Karpas-422 (cell line): ENCODE measurements at regions not wholly inside any gene's neighbourhood (a gene's known extent, or its start where the extent isn't known, plus 50 kb on each side); places are given as distances from the start of the nearest gene placed in this dataset.

ENCODE experiments used
- DNase-seq: peaks from one replicate; pipeline ENCODE4 v3.0.0-alpha.2; 2015
- H2AFZ ChIP-seq: fragments of 200-600 bp; sonication (generic); 2 replicates; pipeline ENCODE4 v1.6.1; 2014; ENCODE audit warnings: antibody characterized with exemption, low read length, mixed read lengths
- H3K27ac ChIP-seq: fragments of 200-600 bp; sonication (generic); 2 replicates; pipeline ENCODE4 v1.5.1; 2014; ENCODE audit warnings: mild to moderate bottlenecking, low read length, moderate library complexity
- H3K27me3 ChIP-seq: fragments of 200-600 bp; sonication (generic); 2 replicates; pipeline ENCODE4 v1.6.1; 2014; ENCODE audit warnings: low read length, mixed read lengths
- H3K36me3 ChIP-seq: fragments of 200-600 bp; sonication (generic); 2 replicates; pipeline ENCODE4 v1.6.1; 2014; ENCODE audit warnings: low read length, mixed read lengths; ENCODE audit not compliant: insufficient read depth
- H3K4me1 ChIP-seq: fragments of 200-600 bp; sonication (generic); 2 replicates; pipeline ENCODE4 v1.6.1; 2014; ENCODE audit warnings: mild to moderate bottlenecking, low read length, mixed read lengths
- H3K4me2 ChIP-seq: fragments of 200-600 bp; sonication (generic); 2 replicates; pipeline ENCODE4 v1.6.1; 2014; ENCODE audit warnings: low read length, low read depth, mild to moderate bottlenecking; ENCODE audit not compliant: poor library complexity, severe bottlenecking
- H3K4me3 ChIP-seq: fragments of 200-600 bp; sonication (generic); 2 replicates; pipeline ENCODE4 v1.5.1; 2014; ENCODE audit warnings: mild to moderate bottlenecking, antibody characterized with exemption, low read length, mixed read lengths
- H3K79me2 ChIP-seq: fragments of 200-600 bp; sonication (generic); 2 replicates; pipeline ENCODE4 v1.6.1; 2014; ENCODE audit warnings: mild to moderate bottlenecking, low read length, mixed read lengths
- H3K9ac ChIP-seq: fragments of 200-600 bp; sonication (generic); 2 replicates; pipeline ENCODE4 v1.6.0; 2014; ENCODE audit warnings: low read length
- H3K9me2 ChIP-seq: fragments of 200-600 bp; sonication (generic), shearing (Covaris generic); replicated peaks from 2 replicates; pipeline ENCODE4 v1.6.0; 2014; ENCODE audit warnings: mild to moderate bottlenecking, low read length, moderate library complexity; ENCODE audit not compliant: insufficient read depth
- H3K9me3 ChIP-seq: fragments of 300-700, 200-600 bp; sonication (generic); 2 replicates; pipeline ENCODE4 v1.6.1; 2014; ENCODE audit warnings: low read length, mixed read lengths
- H4K20me1 ChIP-seq: fragments of 200-600 bp; sonication (generic); 2 replicates; pipeline ENCODE4 v1.6.1; 2014; ENCODE audit warnings: mild to moderate bottlenecking, antibody characterized with exemption, low read length, low read depth; ENCODE audit not compliant: insufficient read depth

DNA sequence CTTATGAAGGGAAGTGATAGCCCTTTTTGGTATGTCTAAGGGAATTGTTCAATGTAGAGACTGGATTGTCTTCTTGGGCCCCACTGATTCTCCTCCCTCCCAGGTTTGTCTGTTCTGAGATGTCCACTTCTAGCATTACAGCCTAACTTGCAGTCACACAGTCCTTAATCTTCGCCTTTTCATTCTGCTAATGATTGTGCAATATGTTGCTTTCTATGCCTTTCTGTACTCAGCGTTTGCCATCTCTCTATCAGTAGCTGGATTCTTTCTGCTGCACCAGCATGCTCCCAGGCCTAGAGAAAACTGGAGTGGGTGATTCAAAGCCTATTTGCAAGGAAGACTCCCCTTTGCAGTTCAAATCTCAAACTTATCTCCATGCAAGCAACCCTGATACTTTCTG, 307.5 kb upstream of the DACH1 start:
- H3K36me3 ChIP-seq, result no peaks in the 10 kb centered on the region
- no peaks in the 10 kb centered on the region for H3K27me3 ChIP-seq
- no peaks in the 10 kb centered on the region for H3K4me1 ChIP-seq
- no peaks in the 10 kb centered on the region for H4K20me1 ChIP-seq
- H3K4me2 ChIP-seq, result no peak overlapping the region
- no peak overlapping the region for H3K9ac ChIP-seq
- no peak overlapping the region for H2AFZ ChIP-seq
- no peak overlapping the region for H3K4me3 ChIP-seq
- DNase-seq, result no peak
- H3K79me2 ChIP-seq, result no peaks in the 10 kb centered on the region
- no peak overlapping the region for H3K27ac ChIP-seq
- H3K9me3 ChIP-seq, result no peaks in the 10 kb centered on the region
- H3K9me2 ChIP-seq, result no peaks in the 10 kb centered on the region

DNA sequence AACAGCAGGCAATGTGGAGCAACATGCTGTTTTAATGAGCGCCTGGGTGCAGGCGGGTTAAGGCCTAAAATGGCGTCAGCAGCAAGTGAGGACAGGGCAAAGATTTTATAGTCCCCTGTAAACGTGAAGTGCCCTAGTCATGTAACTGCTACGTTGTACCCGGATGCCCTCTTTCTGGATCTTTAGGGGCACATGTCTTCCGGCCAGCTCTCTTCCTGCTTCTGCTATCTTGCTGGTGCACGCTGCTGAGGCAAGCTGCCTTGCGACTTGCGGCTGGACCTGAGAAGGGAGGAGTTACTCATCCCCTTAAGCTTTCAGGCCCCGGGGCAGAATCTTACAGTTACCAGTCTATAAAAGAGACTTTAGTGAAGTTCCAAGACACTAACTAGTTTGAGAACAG, 303.6 kb upstream of the DACH1 start:
- no peak for DNase-seq
- Histone ChIP-seq H3K4me1 (no peaks in the 10 kb centered on the region), H3K9ac (no peak overlapping the region), H3K27me3 (no peaks in the 10 kb centered on the region), H3K79me2 (no peaks in the 10 kb centered on the region), H3K4me3 (no peak overlapping the region), H3K9me3 (no peaks in the 10 kb centered on the region), H3K4me2 (no peak overlapping the region), H4K20me1 (no peaks in the 10 kb centered on the region), H3K27ac (no peak overlapping the region), H3K9me2 (no peaks in the 10 kb centered on the region), H3K36me3 (no peaks in the 10 kb centered on the region), H2AFZ (no peak overlapping the region)

DNA sequence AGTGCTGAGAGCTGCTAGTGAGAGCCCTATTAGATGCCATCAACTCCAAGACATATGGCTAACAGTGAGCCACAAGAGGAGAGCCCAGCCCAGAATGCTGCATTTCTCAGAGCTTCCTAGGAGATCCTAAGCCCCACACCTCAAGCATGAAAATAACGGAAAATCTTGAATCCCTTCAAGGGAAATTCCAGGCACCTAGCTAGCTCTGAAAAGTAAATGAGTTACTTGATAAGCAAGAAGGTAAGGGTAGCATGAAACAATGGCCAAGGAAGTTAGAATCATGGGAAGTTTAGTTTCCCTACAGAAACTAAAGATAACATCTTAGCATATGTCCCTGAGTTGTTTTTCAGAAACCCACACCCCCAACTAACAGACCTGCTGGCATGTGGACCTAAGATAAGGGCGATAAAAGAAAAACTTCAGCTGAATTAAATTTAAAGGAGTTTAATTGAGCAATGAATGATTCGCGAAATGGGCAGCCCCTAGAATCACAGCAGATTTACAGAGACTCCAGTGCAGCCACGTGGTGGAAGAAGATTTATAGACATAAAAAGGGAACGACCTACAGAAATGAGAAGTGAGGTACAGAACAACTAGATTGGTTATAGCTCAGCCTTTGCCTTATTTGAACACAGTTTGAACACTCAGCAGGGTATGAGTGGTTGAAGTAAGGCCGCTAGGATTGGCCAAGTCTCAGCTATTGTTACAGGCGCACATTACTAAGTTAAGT, 301.3 kb upstream of the DACH1 start:
- H4K20me1 ChIP-seq, result no peaks in the 10 kb centered on the region
- no peak overlapping the region for H3K4me3 ChIP-seq
- H3K4me2 ChIP-seq, result no peak overlapping the region
- no peak overlapping the region for H3K27ac ChIP-seq
- H3K9me3 ChIP-seq, result no peaks in the 10 kb centered on the region
- no peaks in the 10 kb centered on the region for H3K36me3 ChIP-seq
- H3K9ac ChIP-seq, result no peak overlapping the region
- H3K4me1 ChIP-seq, result no peaks in the 10 kb centered on the region
- H3K27me3 ChIP-seq, result no peaks in the 10 kb centered on the region
- no peak overlapping the region for H2AFZ ChIP-seq
- DNase-seq, result no peak
- H3K79me2 ChIP-seq, result no peaks in the 10 kb centered on the region
- H3K9me2 ChIP-seq, result no peaks in the 10 kb centered on the region

DNA sequence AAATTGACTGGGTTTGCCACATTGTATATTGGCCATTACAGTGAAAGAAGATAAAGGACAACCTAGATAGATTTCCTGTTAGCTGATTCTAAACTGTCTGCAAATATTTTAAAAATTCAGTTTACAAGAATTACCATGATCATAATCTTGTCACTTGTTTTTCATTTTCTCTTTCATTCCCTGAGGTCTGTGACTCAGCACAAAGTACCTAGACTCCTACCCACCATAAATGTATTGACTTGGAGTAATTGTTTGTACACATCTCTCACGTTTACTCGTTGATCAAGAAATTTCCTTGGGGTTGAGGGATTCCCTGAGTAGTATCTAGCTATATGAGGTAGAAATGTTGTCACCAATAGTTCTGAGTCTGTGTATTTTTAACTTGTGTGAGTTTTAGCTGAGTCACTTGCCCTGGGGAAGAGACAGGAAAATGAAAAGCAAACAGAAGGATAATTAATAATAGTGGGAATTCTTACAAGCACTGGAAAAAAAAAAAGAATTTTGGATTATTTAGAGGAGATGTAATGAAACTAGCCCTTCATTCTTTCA, 299.2 kb upstream of the DACH1 start:
- Histone ChIP-seq H3K9me2 (no peaks in the 10 kb centered on the region), H3K4me1 (no peaks in the 10 kb centered on the region), H3K27ac (no peak overlapping the region), H3K9me3 (no peaks in the 10 kb centered on the region), H3K27me3 (no peaks in the 10 kb centered on the region), H3K9ac (no peak overlapping the region), H2AFZ (no peak overlapping the region), H3K4me3 (no peak overlapping the region), H3K79me2 (no peaks in the 10 kb centered on the region), H4K20me1 (no peaks in the 10 kb centered on the region), H3K36me3 (no peaks in the 10 kb centered on the region), H3K4me2 (no peak overlapping the region)
- no peak for DNase-seq

DNA sequence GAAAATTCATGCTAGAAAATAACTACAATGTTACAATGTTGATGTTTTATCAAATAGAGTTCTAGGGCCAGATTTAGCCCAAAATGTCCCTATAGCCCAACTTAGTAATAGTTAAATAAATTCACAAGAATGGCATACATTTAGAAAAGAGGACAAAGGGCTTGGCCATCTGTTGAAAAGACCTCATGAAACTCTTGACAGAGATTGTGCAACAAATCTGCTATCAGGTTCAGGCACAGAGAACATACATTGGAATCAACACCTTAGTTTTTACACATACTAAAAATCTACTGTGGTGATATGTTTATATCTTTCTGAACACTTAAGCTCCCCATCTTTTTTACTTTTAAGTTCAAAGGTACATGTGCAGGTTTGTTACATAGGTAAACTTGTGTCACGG, 298.3 kb upstream of the DACH1 start:
- H3K9ac ChIP-seq, result no peak overlapping the region
- DNase-seq, result no peak

DNA sequence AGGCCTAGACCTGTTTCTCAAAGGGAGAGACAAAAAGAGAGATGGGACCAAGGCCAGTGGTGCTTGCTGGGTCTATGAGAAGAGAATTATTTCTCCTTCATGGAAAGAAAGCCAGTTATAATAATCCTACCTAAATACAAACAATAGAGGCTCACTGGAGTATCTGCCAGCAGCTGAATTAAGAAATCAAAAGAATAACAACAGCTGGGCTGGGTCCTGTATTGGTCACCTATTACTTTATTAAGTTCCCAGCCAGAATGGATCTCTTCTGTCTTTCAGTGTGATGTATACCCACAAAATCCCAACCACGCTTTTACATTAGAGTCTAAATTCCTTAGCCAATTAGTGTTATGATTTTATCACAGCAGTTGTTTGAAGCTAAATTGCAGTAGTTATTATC, 297.8 kb upstream of the DACH1 start:
- Histone ChIP-seq H3K4me1 (no peaks in the 10 kb centered on the region), H3K27me3 (no peaks in the 10 kb centered on the region), H3K36me3 (no peaks in the 10 kb centered on the region), H2AFZ (no peak overlapping the region), H3K4me3 (no peak overlapping the region), H3K9ac (no peak overlapping the region), H3K27ac (no peak overlapping the region), H4K20me1 (no peaks in the 10 kb centered on the region), H3K9me3 (no peaks in the 10 kb centered on the region), H3K4me2 (no peak overlapping the region), H3K79me2 (no peaks in the 10 kb centered on the region), H3K9me2 (no peaks in the 10 kb centered on the region; the same call in 1 of the 2 replicates)
- DNase-seq, result no peak

More for the DNA sequence above, 298.3 kb upstream of the DACH1 start:
- H3K4me2 ChIP-seq, result no peak overlapping the region
- no peaks in the 10 kb centered on the region for H3K36me3 ChIP-seq
- no peaks in the 10 kb centered on the region; the same call in 1 of the 2 replicates for H3K9me2 ChIP-seq
- H3K4me1 ChIP-seq, result no peaks in the 10 kb centered on the region
- H3K27ac ChIP-seq, result no peak overlapping the region
- H3K27me3 ChIP-seq, result no peaks in the 10 kb centered on the region
- no peaks in the 10 kb centered on the region for H4K20me1 ChIP-seq
- H3K4me3 ChIP-seq, result no peak overlapping the region
- H3K9me3 ChIP-seq, result no peaks in the 10 kb centered on the region
- no peaks in the 10 kb centered on the region for H3K79me2 ChIP-seq
- H2AFZ ChIP-seq, result no peak overlapping the region

DNA sequence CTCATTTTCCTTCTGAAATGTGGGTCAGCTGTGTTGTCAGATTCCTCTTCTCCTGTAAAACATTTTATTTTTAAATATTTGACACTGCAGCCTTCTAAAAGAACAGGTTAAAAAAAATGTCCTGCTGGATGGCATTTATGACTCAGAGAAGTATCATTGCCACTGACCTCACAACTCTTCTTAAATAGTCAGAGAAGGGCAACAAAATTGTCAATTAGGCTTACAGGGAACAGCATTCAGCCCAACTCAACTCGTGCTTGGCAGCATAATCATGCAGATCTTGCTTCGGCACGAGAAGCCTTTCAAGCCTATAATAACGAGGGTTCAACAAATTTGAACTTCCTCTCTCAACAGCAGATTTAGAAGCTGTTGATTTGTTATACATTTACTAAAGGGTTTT, 296.7 kb upstream of the DACH1 start:
- Histone ChIP-seq H4K20me1 (no peaks in the 10 kb centered on the region), H3K27ac (no peak overlapping the region), H3K27me3 (no peaks in the 10 kb centered on the region), H3K9me2 (no peaks in the 10 kb centered on the region; the same call in 1 of the 2 replicates), H3K9ac (no peak overlapping the region), H3K4me2 (no peak overlapping the region), H3K9me3 (no peaks in the 10 kb centered on the region), H3K79me2 (no peaks in the 10 kb centered on the region), H3K36me3 (no peaks in the 10 kb centered on the region), H3K4me3 (no peak overlapping the region), H3K4me1 (no peaks in the 10 kb centered on the region), H2AFZ (no peak overlapping the region)
- DNase-seq, result no peak

DNA sequence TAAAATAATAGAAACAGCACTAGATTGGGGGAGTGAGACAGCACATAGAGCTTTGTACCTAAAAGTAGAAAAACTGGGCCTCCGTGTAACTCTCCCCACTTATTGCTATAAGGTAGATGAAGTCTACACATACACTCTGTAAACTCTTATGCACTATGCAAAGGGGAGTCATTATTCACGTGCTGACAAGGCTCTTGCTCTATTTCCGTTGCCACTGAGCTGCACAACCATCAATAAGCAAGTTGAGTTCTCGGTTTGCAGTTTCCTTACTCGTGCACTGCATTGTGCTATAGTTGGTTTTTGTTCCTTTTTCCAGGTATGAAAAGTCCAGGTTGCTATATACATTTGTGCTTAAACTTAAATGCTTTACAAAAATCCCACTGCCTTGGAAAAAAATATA, 294.0 kb upstream of the DACH1 start:
- Histone ChIP-seq H3K27ac (no peak overlapping the region), H3K9ac (no peak overlapping the region), H3K27me3 (no peaks in the 10 kb centered on the region), H3K9me3 (no peaks in the 10 kb centered on the region), H3K9me2 (no peaks in the 10 kb centered on the region; the same call in 1 of the 2 replicates), H3K4me1 (no peaks in the 10 kb centered on the region), H3K4me3 (no peak overlapping the region), H4K20me1 (no peaks in the 10 kb centered on the region), H3K36me3 (no peaks in the 10 kb centered on the region), H2AFZ (no peak overlapping the region), H3K79me2 (no peaks in the 10 kb centered on the region), H3K4me2 (no peak overlapping the region)
- no peak for DNase-seq
